GM12878 (cell line): ENCODE measurements at regions not wholly inside any gene's neighbourhood (a gene's known extent, or its start where the extent isn't known, plus 50 kb on each side); places are given as distances from the start of the nearest gene placed in this dataset.
A peak's percentile ranks its signal among the peaks of the same experiment; 100 is the strongest.

Experiments
- ATAC-seq: fragments of 200-7000 bp; cut with Tn5 transposase; 3 replicates; pipeline ENCODE4 v1.9.1; 2020; ENCODE audit warnings: mild to moderate bottlenecking, moderate library complexity
- BruUV-seq: library from RNA; stranded (reverse); fragments of 400-500 nt; replicated peaks from 2 replicates; lab custom pipeline; 2021; lab: Mats Ljungman, UMichigan
- CTCF ChIA-PET: fragments of 300-600 bp; sonication (Branson Sonifier 250); formaldehyde crosslinking; extraction: SDS; loops from one replicate; lab custom pipeline; 2021; ENCODE audit warnings: inconsistent platforms; lab: Yijun Ruan, JAX
- POLR2A ChIA-PET: fragments of 350-600 bp; formaldehyde crosslinking; extraction: SDS; loops from one replicate; lab custom pipeline; 2021; ENCODE audit warnings: inconsistent platforms; lab: Charles Lee
- RAD21 ChIA-PET: fragments of 300-600 bp; sonication (Branson Sonifier 250); formaldehyde crosslinking; loops from one replicate; lab custom pipeline; 2023; ENCODE audit warnings: antibody characterized with exemption; ENCODE audit not compliant: unreplicated experiment; lab: Charles Lee
- SMC1A ChIA-PET: fragments of 300-600 bp; sonication (Branson Sonifier 250); formaldehyde crosslinking; loops from one replicate; lab custom pipeline; 2023; ENCODE audit not compliant: unreplicated experiment, uncharacterized antibody; lab: Charles Lee
- DNase-seq: peaks from one replicate; pipeline ENCODE4 v3.0.0-alpha.2; 2011; ENCODE audit warnings: low read depth, low spot score
- FAIRE-seq: peaks from 3 replicates; lab custom pipeline; 2011; peaks lifted over from hg19 to GRCh38; lab: Jason Lieb, UNC
- H2AFZ ChIP-seq: 2 replicates; pipeline ENCODE4 v1.6.0; 2011; ENCODE audit warnings: low read depth, low read length, control low read depth; ENCODE audit not compliant: control insufficient read depth
- H3K27ac ChIP-seq: 2 replicates; pipeline ENCODE4 v1.5.1; 2011; ENCODE audit warnings: control low read depth; ENCODE audit not compliant: control insufficient read depth, insufficient read depth
- H3K27me3 ChIP-seq, 2 experiments: replicated peaks in 1 of 2; 2 replicates each; pipeline versions ENCODE4 v1.6.0 to v1.6.1; 2011; ENCODE audit warnings: low read length in 1 of 2; ENCODE audit not compliant: control insufficient read depth in 2 of 2, insufficient read depth in 2 of 2
- H3K36me3 ChIP-seq, 2 experiments: 2 replicates each; pipeline ENCODE4 v1.5.1; 2011; ENCODE audit warnings: low read length in 1 of 2; ENCODE audit not compliant: control insufficient read depth in 2 of 2, insufficient read depth in 2 of 2
- H3K4me1 ChIP-seq: 2 replicates; pipeline ENCODE4 v1.6.1; 2011; ENCODE audit warnings: mild to moderate bottlenecking, low read length, moderate library complexity, mixed read lengths; ENCODE audit not compliant: control insufficient read depth, insufficient read depth
- H3K4me2 ChIP-seq: 2 replicates; pipeline ENCODE4 v1.6.0; 2011; ENCODE audit warnings: control low read depth; ENCODE audit not compliant: control insufficient read depth, insufficient read depth
- H3K4me3 ChIP-seq: fragments of 200-600 bp; sonication (generic); 2 replicates; pipeline ENCODE4 v1.5.1; 2016
- H3K79me2 ChIP-seq: 2 replicates; pipeline ENCODE4 v1.6.0; 2011; ENCODE audit warnings: low read length; ENCODE audit not compliant: control insufficient read depth, insufficient read depth
- H3K9ac ChIP-seq: 2 replicates; pipeline ENCODE4 v1.8.0; 2011; ENCODE audit warnings: low read length, control low read depth, mixed read lengths; ENCODE audit not compliant: control insufficient read depth, insufficient read depth
- H3K9me3 ChIP-seq: replicated peaks from 3 replicates; pipeline ENCODE4 v1.5.1; 2011; ENCODE audit warnings: mild to moderate bottlenecking, low read length; ENCODE audit not compliant: control insufficient read depth, insufficient read depth
- H4K20me1 ChIP-seq: 2 replicates; pipeline ENCODE4 v1.6.0; 2011; ENCODE audit not compliant: control insufficient read depth, insufficient read depth
- ATF7 ChIP-seq: fragments of 450-650 bp; IDR thresholded peaks from 2 replicates; pipeline ENCODE4 v1.6.1; 2016; ENCODE audit warnings: low read depth, mild to moderate bottlenecking
- BMI1 ChIP-seq: fragments of 450-650 bp; IDR thresholded peaks from 2 replicates; pipeline ENCODE4 v1.6.1; 2016; ENCODE audit warnings: mild to moderate bottlenecking, moderate library complexity, borderline replicate concordance
- DPF2 ChIP-seq: fragments of 450-650 bp; IDR thresholded peaks from 2 replicates; pipeline ENCODE4 v1.6.1; 2017; ENCODE audit warnings: mild to moderate bottlenecking
- E2F4 ChIP-seq: IDR thresholded peaks from 2 replicates; pipeline ENCODE4 v1.6.1; 2012; ENCODE audit warnings: low read depth, low read length, improper control_type of control experiment
- IKZF1 ChIP-seq: fragments of 450-650 bp; conservative IDR thresholded peaks from 2 replicates; pipeline ENCODE4 v1.6.1; 2017; ENCODE audit warnings: antibody characterized with exemption, mild to moderate bottlenecking
- IKZF2 ChIP-seq, 2 experiments: fragments of 450-650 bp; IDR thresholded peaks; 2 replicates each; pipeline ENCODE4 v1.6.1; 2017; ENCODE audit warnings: mild to moderate bottlenecking in 2 of 2, moderate library complexity in 2 of 2
- IRF3 ChIP-seq: fragments of 450-650 bp; IDR thresholded peaks from 2 replicates; pipeline ENCODE4 v1.6.1; 2014; ENCODE audit warnings: mild to moderate bottlenecking
- MTA2 ChIP-seq: fragments of 450-650 bp; IDR thresholded peaks from 2 replicates; pipeline ENCODE4 v1.6.1; 2016; ENCODE audit warnings: low read depth, mild to moderate bottlenecking, moderate library complexity
- NR2F1 ChIP-seq: fragments of 450-650 bp; conservative IDR thresholded peaks from 2 replicates; pipeline ENCODE4 v1.6.1; 2017; ENCODE audit warnings: mild to moderate bottlenecking
- TCF12 ChIP-seq: IDR thresholded peaks from 2 replicates; pipeline ENCODE4 v1.6.1; 2011; ENCODE audit warnings: low read depth, mild to moderate bottlenecking, low read length
- ZBTB40 ChIP-seq: fragments of 450-650 bp; IDR thresholded peaks from 2 replicates; pipeline ENCODE4 v1.6.1; 2016; ENCODE audit warnings: mild to moderate bottlenecking, moderate library complexity, borderline replicate concordance
- WGBS: methylation state at CpG from one replicate; pipeline ENCODE4 v1.1.6; 2016; ENCODE audit warnings: low lambda C conversion rate; ENCODE audit not compliant: insufficient replicate concordance, insufficient coverage; ENCODE audit errors: missing lambda C conversion rate; 5-methylcytosine and 5-hydroxymethylcytosine counted together
- in situ Hi-C: fragments of 300-500 bp; cut with MboI; formaldehyde crosslinking; loops from 9 replicates; pipeline ENCODE4 v1.14.3; 2018; ENCODE audit warnings: mixed read lengths
- intact Hi-C: fragments of 100-400 bp; cut with micrococcal nuclease; formaldehyde crosslinking; loops from one replicate; pipeline ENCODE4 v1.14.2; 2022; ENCODE audit not compliant: unreplicated experiment

GRCh38 chr2:126978333-126978732, 79.6 kb downstream of the TEX51 start:
- no peak overlapping the region for H3K4me3 ChIP-seq
- 36% methylated on average over 4 of the region's 4 CpGs for WGBS
- in situ Hi-C loops, result no loop called here
- H3K4me2 ChIP-seq, result no peak overlapping the region
- ChIA-PET RAD21 (no interaction called here), CTCF (interaction anchor here (0.8 kb wide), 1 partner anchor 18 kb away, joined by 3 read pairs; no protein-coding TSS in a partner anchor), SMC1A (interaction anchor here (0.6 to 1.4 kb wide), 2 partner anchors 17 to 33 kb away, joined by 3 read pairs; no protein-coding TSS in a partner anchor), POLR2A (interaction anchor here (0.5 kb wide), 1 partner anchor 92 kb away, joined by 5 read pairs; no protein-coding TSS in a partner anchor)
- no peaks in the 10 kb centered on the region for H3K79me2 ChIP-seq
- H3K36me3 ChIP-seq, result no peaks in the 10 kb centered on the region
- BruUV-seq, result no TSS peak
- ATAC-seq, result peak; percentile 62
- H3K9ac ChIP-seq, result no peak overlapping the region
- no peaks in the 10 kb centered on the region for H4K20me1 ChIP-seq
- no peak for DNase-seq
- H3K4me1 ChIP-seq, result no peaks in the 10 kb centered on the region
- no peak for FAIRE-seq
- no peaks in the 10 kb centered on the region; a peak in 1 of 4 replicates for H3K27me3 ChIP-seq
- H3K27ac ChIP-seq, result no peak overlapping the region
- peak; percentile 75 for TF ChIP-seq MTA2
- peak; percentile 38; the same call in 1 of the 2 replicates for TF ChIP-seq DPF2
- TF ChIP-seq ATF7, result peak; percentile 85
- TF ChIP-seq TCF12, result peak; percentile 31; the same call in 1 of the 2 replicates
- no peak for TF ChIP-seq E2F4
- peak; percentile 53; the same call in 1 of the 2 replicates for TF ChIP-seq BMI1
- TF ChIP-seq NR2F1, result 0 out of 2 replicates have a peak, but pooled peaks have one; percentile 27
- TF ChIP-seq ZBTB40, result no peak
- peak in 1 of 2 experiments; percentile 64; a peak in 1 of 4 replicates for TF ChIP-seq IKZF2 (IDR thresholded peaks at IDR 0.05)
- no peak for TF ChIP-seq IRF3
- peak; percentile 74 for TF ChIP-seq IKZF1
- intact Hi-C loops, result no loop called here
- no peaks in the 10 kb centered on the region for H3K9me3 ChIP-seq
- H2AFZ ChIP-seq, result no peak overlapping the region
